GM12801 (cell line): ENCODE measurements at regions not wholly inside any gene's neighbourhood (a gene's known extent, or its start where the extent isn't known, plus 50 kb on each side); places are given as distances from the start of the nearest gene placed in this dataset.

Experiments
- TF ChIP-seq, protein P1 (sequence below): IDR thresholded peaks from one replicate; pipeline ENCODE4 v1.5.1; 2011; ENCODE audit warnings: control low read depth; ENCODE audit not compliant: insufficient read length; ENCODE audit errors: extremely low read depth

DNA sequence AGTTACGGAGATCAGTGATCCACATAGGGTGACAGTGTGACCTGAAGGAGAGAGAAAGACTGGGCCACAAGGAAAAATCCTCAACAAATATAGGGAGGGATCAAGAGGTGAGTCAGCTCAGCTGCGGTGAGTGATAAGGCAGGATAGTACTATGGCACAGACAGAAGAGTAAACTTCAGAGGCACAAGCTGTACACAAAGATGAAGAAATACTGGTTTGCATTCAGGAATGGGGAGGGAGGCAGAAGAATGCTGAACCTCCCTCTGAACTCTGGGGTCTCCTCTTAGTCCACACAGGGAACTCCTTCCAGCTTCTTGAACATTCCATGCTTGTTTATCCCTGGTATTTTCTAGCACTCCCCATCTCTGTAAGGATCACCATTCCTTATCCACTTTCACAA is 162.7 kb downstream of the BARX2 start:
- TF ChIP-seq, protein P1, sequence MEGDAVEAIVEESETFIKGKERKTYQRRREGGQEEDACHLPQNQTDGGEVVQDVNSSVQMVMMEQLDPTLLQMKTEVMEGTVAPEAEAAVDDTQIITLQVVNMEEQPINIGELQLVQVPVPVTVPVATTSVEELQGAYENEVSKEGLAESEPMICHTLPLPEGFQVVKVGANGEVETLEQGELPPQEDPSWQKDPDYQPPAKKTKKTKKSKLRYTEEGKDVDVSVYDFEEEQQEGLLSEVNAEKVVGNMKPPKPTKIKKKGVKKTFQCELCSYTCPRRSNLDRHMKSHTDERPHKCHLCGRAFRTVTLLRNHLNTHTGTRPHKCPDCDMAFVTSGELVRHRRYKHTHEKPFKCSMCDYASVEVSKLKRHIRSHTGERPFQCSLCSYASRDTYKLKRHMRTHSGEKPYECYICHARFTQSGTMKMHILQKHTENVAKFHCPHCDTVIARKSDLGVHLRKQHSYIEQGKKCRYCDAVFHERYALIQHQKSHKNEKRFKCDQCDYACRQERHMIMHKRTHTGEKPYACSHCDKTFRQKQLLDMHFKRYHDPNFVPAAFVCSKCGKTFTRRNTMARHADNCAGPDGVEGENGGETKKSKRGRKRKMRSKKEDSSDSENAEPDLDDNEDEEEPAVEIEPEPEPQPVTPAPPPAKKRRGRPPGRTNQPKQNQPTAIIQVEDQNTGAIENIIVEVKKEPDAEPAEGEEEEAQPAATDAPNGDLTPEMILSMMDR = no peak

DNA sequence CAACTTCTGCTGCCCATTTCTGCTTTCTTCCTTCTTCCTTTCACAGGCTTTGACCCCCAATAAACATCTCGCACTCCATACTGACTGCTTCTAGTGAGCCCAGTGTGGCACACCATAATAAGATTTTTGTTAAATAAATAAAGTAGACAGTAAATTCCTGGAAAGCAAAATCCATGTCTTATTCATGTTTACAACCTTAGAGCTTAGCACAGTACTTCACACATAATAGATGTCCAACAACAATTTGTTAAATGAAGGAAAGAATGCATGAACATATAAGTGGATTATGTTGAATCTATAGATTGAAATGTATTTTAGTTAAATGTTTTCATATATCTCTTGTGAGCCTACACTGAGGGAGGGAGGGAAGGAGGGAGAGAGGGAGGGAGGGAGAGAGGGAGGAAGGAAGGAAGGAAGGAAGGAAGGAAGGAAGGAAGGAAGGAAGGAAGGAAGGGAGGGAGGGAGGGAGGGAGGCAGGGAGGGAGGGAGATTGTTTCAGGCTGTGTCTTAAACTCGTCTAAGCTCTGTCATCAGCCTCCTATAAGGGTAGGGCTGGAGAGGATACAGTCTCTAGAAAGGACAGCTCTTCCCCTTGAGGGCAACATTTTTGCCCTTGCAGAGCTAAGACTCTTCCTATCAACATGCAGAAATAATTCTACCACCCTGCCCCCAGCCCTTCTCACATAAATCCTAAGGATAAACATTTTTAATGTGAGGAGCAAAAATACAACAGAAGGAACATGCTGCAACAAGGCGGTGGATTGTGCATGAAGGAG is 168.1 kb downstream of the BARX2 start:
- TF ChIP-seq, protein P1 = no peak

DNA sequence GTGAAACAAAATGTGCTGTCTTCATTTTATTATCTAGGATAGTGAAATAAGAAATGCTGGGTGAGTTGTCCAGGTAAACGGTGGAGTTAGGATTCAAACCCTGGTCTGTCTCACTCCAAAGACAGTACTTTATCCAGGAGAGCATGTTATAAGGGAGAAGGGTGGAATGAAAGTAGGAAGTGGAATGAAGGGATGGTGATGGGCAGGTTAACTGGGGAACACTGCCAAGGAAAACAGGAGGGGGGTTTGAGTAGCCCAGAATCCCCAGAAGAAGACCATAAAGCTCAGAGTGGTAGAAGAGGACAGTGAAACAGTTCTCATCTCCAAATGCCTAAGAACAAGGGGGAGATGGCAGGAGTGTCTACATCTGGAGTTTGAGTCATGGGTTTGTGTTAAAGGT is 169.0 kb downstream of the BARX2 start:
- TF ChIP-seq, protein P1 = no peak

DNA sequence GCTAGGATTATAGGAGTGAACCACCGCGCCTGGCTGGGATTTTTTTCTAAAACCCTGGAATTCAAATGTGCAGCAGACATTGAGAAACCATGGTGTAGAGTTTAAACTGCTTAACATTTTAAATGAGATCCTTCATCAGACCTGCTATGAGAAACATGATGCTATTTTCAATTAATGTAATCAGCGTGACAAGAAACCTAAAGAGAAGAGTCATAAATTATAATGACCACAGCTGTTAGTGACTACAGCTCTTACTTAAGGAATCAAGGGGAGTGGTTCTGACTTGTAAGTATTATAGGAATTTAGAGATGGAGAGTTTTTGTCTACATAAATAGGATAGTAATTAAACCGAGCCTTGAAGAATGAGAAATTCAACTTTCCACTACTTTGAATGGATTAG is 170.6 kb downstream of the BARX2 start:
- TF ChIP-seq, protein P1 = no peak

DNA sequence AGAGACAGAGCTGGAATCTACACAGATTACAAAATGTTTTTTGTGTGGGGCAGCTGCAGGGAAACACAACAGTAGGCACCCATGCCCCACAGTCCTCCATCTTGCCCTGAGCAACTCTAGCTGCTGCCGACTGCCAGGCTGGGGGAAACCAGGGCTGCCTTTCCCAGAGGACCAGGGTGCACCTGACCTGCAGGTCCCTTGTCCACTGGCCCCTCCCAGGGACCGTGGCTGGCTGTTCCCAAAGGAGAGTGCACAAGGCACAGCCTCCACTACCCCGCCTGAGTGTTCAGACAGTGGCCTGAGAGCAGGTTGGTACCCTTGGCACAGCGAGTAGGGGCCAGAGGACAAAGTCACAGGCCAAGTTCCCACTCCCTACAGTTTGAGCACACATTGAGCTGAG is 181.8 kb downstream of the BARX2 start:
- TF ChIP-seq, protein P1 = no peak

DNA sequence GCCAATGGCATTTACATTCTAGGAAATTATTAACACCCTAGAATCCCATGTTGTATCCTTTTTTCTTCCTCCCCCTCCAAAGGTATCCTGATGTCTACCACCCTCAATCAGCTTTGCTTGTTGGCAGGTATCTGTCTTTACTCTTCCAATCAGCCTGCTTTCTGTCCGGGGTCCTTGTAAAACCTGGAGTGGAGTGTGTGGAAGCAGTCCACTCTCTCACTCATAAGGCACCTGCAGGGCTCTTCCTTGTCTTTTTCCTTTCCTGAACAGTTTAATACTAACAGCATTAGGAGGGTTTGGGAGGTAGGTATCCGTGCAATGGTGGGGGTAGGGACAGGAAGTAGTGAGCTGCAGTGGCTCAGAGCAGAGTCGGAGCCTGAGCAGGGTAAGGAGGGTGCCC is 193.4 kb downstream of the BARX2 start:
- TF ChIP-seq, protein P1 = no peak

DNA sequence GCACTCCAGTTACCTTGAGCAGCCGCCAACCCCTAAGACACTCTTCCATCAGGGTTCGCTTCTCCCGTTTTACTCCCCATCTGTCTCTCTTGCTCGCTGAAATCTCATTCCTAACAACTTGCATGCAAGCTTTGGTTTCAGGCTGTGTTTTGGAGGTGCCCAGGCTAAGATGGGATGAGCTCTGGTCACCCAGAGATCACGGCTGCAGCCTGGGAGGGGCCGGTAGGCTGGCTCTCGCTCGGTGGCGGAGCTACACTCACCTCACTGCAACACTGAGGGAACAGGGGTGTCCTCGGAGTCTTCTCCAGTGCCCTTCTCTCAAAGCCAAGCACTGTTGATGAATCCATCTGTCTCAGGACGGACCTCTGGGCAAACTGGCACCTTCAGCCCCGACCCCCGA is 197.5 kb downstream of the BARX2 start:
- TF ChIP-seq, protein P1 = no peak

DNA sequence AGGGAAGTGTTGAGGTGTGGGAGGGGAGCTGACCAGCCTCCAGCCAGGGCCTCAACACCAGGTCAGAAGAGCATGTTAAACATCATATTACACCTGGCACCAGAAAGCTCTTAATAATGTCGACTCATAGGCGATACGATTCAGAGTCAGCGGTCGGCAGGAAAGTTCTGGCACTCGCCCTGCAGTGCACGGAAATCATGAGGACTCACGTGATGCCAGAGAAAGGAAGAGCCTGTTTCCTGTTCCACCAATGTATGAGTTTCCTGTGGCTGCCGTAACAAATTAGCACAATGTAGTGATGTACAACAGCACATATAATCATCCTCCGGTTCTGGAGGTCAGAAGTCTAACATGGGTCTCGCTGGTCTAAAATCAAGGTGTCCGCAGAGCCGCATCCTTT is 198.8 kb downstream of the BARX2 start:
- TF ChIP-seq, protein P1 = no peak
